ENCODE measurements at regions not wholly inside any gene's neighbourhood (a gene's known extent, or its start where the extent isn't known, plus 50 kb on each side); places are given as distances from the start of the nearest gene placed in this dataset.

GRCh38 chr2:65831509-65831908, 399.1 kb upstream of the SPRED2 start:
- TF ChIP-seq, protein P1, sequence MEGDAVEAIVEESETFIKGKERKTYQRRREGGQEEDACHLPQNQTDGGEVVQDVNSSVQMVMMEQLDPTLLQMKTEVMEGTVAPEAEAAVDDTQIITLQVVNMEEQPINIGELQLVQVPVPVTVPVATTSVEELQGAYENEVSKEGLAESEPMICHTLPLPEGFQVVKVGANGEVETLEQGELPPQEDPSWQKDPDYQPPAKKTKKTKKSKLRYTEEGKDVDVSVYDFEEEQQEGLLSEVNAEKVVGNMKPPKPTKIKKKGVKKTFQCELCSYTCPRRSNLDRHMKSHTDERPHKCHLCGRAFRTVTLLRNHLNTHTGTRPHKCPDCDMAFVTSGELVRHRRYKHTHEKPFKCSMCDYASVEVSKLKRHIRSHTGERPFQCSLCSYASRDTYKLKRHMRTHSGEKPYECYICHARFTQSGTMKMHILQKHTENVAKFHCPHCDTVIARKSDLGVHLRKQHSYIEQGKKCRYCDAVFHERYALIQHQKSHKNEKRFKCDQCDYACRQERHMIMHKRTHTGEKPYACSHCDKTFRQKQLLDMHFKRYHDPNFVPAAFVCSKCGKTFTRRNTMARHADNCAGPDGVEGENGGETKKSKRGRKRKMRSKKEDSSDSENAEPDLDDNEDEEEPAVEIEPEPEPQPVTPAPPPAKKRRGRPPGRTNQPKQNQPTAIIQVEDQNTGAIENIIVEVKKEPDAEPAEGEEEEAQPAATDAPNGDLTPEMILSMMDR (IDR thresholded peaks at IDR 0.05), result no peak
- no peak for TF ChIP-seq POLR2A (IDR thresholded peaks at IDR 0.05)
